ENCODE measurements at regions not wholly inside any gene's neighbourhood (a gene's known extent, or its start where the extent isn't known, plus 50 kb on each side); places are given as distances from the start of the nearest gene placed in this dataset.
A peak's percentile ranks its signal among the peaks of the same experiment; 100 is the strongest.

DNA sequence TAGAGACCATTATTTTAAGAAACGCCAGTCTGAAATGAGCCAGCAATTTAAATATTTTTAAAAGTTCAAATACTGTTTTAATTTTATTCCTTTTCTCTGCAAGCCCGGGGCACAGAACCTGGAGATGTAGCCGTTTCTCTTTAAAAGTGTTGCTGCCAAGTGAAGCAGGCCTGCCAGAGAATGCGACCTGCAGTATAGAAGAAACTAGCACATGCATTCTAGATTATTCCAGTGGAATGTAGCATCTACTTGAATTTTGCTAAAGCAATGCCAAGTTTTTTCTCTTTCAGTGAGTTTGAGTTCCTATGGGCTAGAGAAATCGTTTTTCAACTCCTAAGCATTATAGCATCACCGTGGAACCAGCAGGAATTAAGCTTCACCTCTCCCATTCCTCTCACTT, 101.3 kb downstream of the QRSL1 start:
- no peak for TF ChIP-seq ZNF331 (CRISPR knock-in tag; IDR thresholded peaks at IDR 0.05; ENCODE audit: low read depth)
- TF ChIP-seq EZH2phosphoT487 (IDR thresholded peaks at IDR 0.05; ENCODE audit: unreplicated experiment) = no peak
- no peak for TF ChIP-seq POLR2AphosphoS5 (IDR thresholded peaks at IDR 0.05; ENCODE audit: low read depth)
- no peak for TF ChIP-seq JUNB (IDR thresholded peaks at IDR 0.05; ENCODE audit: unreplicated experiment)
- TF ChIP-seq, protein P1, sequence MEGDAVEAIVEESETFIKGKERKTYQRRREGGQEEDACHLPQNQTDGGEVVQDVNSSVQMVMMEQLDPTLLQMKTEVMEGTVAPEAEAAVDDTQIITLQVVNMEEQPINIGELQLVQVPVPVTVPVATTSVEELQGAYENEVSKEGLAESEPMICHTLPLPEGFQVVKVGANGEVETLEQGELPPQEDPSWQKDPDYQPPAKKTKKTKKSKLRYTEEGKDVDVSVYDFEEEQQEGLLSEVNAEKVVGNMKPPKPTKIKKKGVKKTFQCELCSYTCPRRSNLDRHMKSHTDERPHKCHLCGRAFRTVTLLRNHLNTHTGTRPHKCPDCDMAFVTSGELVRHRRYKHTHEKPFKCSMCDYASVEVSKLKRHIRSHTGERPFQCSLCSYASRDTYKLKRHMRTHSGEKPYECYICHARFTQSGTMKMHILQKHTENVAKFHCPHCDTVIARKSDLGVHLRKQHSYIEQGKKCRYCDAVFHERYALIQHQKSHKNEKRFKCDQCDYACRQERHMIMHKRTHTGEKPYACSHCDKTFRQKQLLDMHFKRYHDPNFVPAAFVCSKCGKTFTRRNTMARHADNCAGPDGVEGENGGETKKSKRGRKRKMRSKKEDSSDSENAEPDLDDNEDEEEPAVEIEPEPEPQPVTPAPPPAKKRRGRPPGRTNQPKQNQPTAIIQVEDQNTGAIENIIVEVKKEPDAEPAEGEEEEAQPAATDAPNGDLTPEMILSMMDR (conservative IDR thresholded peaks at IDR 0.05; ENCODE audit: low read depth in 2 of 2) = no peak
- TF ChIP-seq ZNF462 (CRISPR knock-in tag; IDR thresholded peaks at IDR 0.05) = no peak
- Histone ChIP-seq H3K36me3 (ENCODE audit: insufficient read depth) (no peaks in the 10 kb centered on the region), H3K9me2 (ENCODE audit: insufficient read depth) (peaks cover 7% of the 10 kb centered on the region; the same call in 1 of the 2 replicates), H3K27ac (ENCODE audit: low read depth) (no peak overlapping the region), H3F3A (replicated peaks; ENCODE audit: low read depth) (0 out of 2 replicates have a peak, but pooled peaks cover 4% of the 10 kb centered on the region), H3K27me3 (ENCODE audit: insufficient read depth) (no peaks in the 10 kb centered on the region), H3K4me3 (no peak overlapping the region), H2AFZ (0 out of 2 replicates have a peak overlapping the region, but pooled peaks have one; percentile 63), H3K79me2 (replicated peaks; ENCODE audit: insufficient read depth) (no peaks in the 10 kb centered on the region), H3K4me2 (no peak overlapping the region), H4K20me1 (replicated peaks; ENCODE audit: insufficient read depth) (no peaks in the 10 kb centered on the region), H3K4me1 (ENCODE audit: insufficient read depth) (peaks cover 10% of the 10 kb centered on the region; the same call in 1 of the 2 replicates)
- Mint-ChIP-seq H3K27me3 (ENCODE audit: insufficient read depth, low read depth, poor library complexity) (peaks cover 3% of the 10 kb centered on the region), H3K9me3 (peaks cover 9% of the 10 kb centered on the region), H3K36me3 (ENCODE audit: low read depth) (peaks cover 6% of the 10 kb centered on the region), H3K4me3 (no peak overlapping the region), H3K27ac (no peak overlapping the region), H3K4me1 (peaks cover 8% of the 10 kb centered on the region)
- no peak for ATAC-seq
- no peak for DNase-seq (ENCODE audit: low spot score)

Data from GM23338 (cell line).